HepG2 (cell line): ENCODE measurements at regions not wholly inside any gene's neighbourhood (a gene's known extent, or its start where the extent isn't known, plus 50 kb on each side); places are given as distances from the start of the nearest gene placed in this dataset.

Experiments used
- CBFB ChIP-seq: sonication (generic); formaldehyde crosslinking; IDR thresholded peaks from 2 replicates; pipeline ENCODE4 v1.4.0; 2020; ENCODE audit warnings: missing genetic modification reagents
- CBX1 ChIP-seq: IDR thresholded peaks from one replicate; pipeline ENCODE4 v1.6.1; 2016; ENCODE audit warnings: antibody characterized with exemption, low read depth
- GABPB1 ChIP-seq: IDR thresholded peaks from 2 replicates; pipeline ENCODE4 v1.6.1; 2016; ENCODE audit warnings: mild to moderate bottlenecking, missing genetic modification reagents, moderate library complexity, missing compliant biosample characterization
- SRY ChIP-seq: sonication (generic); formaldehyde crosslinking; IDR thresholded peaks from 2 replicates; pipeline ENCODE4 v1.8.0; 2022; ENCODE audit warnings: mild to moderate bottlenecking, missing genetic modification reagents
- ZNF205 ChIP-seq: IDR thresholded peaks from 2 replicates; pipeline ENCODE4 v1.6.1; 2018; ENCODE audit warnings: missing biosample characterization, missing genetic modification reagents
- ZNF441 ChIP-seq: sonication (generic); formaldehyde crosslinking; IDR thresholded peaks from 2 replicates; pipeline ENCODE4 v1.7.0; 2021; ENCODE audit warnings: missing genetic modification reagents, borderline replicate concordance
- TF ChIP-seq, protein P1 (sequence below): sonication (generic); formaldehyde crosslinking; IDR thresholded peaks from 2 replicates; pipeline ENCODE4 v1.5.0; 2020; ENCODE audit warnings: missing genetic modification reagents
- TF ChIP-seq, protein P2 (sequence below): sonication (generic); formaldehyde crosslinking; IDR thresholded peaks from 2 replicates; pipeline ENCODE4 v1.8.1; 2023; ENCODE audit warnings: mild to moderate bottlenecking, missing genetic modification reagents
- TF ChIP-seq, protein P3 (sequence below): IDR thresholded peaks from 2 replicates; pipeline ENCODE4 v1.6.1; 2016; ENCODE audit warnings: low read depth, borderline replicate concordance
- TF ChIP-seq, protein P4 (sequence below), 2 experiments: fragments of 450-650 bp in 1 of 2; sonication (generic) in 1 of 2; formaldehyde crosslinking in 1 of 2; IDR thresholded peaks; 2 replicates each; pipeline versions ENCODE4 v1.6.1 to v1.8.0; 2016 to 2022; ENCODE audit warnings: antibody characterized with exemption in 1 of 2, mild to moderate bottlenecking in 1 of 2, missing genetic modification reagents in 1 of 2
- TF ChIP-seq, protein P5 (sequence below): fragments of 450-650 bp; IDR thresholded peaks from 2 replicates; pipeline ENCODE4 v1.6.1; 2017; ENCODE audit warnings: mild to moderate bottlenecking

DNA sequence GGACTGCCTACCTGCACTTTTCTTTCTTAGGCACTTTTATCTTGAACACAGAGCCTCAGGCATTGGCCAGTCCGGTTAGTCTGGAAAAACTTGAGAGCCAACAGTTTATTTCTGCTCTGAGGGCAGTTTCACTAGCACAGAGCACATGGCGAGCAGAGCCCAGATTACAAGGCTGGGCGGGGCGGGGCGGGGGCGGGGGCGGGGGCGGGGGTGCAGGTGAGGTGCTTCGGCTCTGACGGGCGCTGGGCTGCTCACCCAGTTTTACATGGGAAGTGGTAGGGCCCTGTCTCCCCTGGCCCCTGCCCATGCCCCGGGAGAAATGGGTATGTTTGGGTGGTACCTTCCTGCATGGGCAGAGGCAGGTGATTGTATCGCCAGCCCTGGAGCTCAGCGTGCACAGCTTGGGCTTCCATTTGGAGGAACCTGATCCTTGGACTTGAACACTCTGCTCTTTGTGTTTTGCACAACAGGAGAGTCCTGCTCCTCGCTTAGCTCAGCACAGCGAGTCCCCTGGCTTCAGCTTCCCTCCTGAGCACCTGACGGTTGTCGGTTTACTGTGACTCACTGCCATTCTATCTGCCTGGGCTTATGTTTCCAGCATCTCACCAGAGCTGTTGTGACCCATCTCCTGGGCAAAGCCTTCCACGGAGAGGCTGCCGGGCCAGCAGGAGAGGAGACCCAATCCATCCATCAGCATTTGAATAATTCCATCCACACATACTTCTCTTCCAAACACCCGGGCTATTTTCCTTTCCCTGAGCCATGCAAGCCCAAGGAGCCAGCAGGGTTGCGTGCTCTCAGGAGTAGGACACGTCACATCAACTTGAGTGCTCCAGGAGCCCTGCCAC lies 108.5 kb downstream of the ARF6 start (continued):
- TF ChIP-seq, protein P1, sequence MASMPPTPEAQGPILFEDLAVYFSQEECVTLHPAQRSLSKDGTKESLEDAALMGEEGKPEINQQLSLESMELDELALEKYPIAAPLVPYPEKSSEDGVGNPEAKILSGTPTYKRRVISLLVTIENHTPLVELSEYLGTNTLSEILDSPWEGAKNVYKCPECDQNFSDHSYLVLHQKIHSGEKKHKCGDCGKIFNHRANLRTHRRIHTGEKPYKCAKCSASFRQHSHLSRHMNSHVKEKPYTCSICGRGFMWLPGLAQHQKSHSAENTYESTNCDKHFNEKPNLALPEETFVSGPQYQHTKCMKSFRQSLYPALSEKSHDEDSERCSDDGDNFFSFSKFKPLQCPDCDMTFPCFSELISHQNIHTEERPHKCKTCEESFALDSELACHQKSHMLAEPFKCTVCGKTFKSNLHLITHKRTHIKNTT, result no peak
- TF ChIP-seq, protein P2, sequence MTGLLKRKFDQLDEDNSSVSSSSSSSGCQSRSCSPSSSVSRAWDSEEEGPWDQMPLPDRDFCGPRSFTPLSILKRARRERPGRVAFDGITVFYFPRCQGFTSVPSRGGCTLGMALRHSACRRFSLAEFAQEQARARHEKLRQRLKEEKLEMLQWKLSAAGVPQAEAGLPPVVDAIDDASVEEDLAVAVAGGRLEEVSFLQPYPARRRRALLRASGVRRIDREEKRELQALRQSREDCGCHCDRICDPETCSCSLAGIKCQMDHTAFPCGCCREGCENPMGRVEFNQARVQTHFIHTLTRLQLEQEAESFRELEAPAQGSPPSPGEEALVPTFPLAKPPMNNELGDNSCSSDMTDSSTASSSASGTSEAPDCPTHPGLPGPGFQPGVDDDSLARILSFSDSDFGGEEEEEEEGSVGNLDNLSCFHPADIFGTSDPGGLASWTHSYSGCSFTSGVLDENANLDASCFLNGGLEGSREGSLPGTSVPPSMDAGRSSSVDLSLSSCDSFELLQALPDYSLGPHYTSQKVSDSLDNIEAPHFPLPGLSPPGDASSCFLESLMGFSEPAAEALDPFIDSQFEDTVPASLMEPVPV (CRISPR knock-in tag), result no peak
- TF ChIP-seq, protein P3, sequence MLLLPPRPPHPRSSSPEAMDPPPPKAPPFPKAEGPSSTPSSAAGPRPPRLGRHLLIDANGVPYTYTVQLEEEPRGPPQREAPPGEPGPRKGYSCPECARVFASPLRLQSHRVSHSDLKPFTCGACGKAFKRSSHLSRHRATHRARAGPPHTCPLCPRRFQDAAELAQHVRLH (CRISPR knock-in tag), result 0 out of 2 replicates have a peak, but pooled peaks have one; percentile 33
- TF ChIP-seq CBX1, result no peak
- no peak for TF ChIP-seq ZNF441
- no peak for TF ChIP-seq CBFB (CRISPR knock-in tag)
- no peak for TF ChIP-seq SRY (CRISPR knock-in tag)
- TF ChIP-seq, protein P4, sequence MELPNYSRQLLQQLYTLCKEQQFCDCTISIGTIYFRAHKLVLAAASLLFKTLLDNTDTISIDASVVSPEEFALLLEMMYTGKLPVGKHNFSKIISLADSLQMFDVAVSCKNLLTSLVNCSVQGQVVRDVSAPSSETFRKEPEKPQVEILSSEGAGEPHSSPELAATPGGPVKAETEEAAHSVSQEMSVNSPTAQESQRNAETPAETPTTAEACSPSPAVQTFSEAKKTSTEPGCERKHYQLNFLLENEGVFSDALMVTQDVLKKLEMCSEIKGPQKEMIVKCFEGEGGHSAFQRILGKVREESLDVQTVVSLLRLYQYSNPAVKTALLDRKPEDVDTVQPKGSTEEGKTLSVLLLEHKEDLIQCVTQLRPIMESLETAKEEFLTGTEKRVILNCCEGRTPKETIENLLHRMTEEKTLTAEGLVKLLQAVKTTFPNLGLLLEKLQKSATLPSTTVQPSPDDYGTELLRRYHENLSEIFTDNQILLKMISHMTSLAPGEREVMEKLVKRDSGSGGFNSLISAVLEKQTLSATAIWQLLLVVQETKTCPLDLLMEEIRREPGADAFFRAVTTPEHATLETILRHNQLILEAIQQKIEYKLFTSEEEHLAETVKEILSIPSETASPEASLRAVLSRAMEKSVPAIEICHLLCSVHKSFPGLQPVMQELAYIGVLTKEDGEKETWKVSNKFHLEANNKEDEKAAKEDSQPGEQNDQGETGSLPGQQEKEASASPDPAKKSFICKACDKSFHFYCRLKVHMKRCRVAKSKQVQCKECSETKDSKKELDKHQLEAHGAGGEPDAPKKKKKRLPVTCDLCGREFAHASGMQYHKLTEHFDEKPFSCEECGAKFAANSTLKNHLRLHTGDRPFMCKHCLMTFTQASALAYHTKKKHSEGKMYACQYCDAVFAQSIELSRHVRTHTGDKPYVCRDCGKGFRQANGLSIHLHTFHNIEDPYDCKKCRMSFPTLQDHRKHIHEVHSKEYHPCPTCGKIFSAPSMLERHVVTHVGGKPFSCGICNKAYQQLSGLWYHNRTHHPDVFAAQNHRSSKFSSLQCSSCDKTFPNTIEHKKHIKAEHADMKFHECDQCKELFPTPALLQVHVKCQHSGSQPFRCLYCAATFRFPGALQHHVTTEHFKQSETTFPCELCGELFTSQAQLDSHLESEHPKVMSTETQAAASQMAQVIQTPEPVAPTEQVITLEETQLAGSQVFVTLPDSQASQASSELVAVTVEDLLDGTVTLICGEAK (IDR thresholded peaks at IDR 0.05), result no peak
- TF ChIP-seq, protein P4 (CRISPR knock-in tag; IDR thresholded peaks at IDR 0.05), result no peak
- TF ChIP-seq ZNF205 (CRISPR knock-in tag), result no peak
- TF ChIP-seq, protein P5, sequence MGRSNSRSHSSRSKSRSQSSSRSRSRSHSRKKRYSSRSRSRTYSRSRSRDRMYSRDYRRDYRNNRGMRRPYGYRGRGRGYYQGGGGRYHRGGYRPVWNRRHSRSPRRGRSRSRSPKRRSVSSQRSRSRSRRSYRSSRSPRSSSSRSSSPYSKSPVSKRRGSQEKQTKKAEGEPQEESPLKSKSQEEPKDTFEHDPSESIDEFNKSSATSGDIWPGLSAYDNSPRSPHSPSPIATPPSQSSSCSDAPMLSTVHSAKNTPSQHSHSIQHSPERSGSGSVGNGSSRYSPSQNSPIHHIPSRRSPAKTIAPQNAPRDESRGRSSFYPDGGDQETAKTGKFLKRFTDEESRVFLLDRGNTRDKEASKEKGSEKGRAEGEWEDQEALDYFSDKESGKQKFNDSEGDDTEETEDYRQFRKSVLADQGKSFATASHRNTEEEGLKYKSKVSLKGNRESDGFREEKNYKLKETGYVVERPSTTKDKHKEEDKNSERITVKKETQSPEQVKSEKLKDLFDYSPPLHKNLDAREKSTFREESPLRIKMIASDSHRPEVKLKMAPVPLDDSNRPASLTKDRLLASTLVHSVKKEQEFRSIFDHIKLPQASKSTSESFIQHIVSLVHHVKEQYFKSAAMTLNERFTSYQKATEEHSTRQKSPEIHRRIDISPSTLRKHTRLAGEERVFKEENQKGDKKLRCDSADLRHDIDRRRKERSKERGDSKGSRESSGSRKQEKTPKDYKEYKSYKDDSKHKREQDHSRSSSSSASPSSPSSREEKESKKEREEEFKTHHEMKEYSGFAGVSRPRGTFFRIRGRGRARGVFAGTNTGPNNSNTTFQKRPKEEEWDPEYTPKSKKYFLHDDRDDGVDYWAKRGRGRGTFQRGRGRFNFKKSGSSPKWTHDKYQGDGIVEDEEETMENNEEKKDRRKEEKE, result no peak
- TF ChIP-seq GABPB1 (CRISPR knock-in tag), result no peak; the same call in 1 of the 2 replicates
